Ishikawa (cell line): ENCODE measurements at regions not wholly inside any gene's neighbourhood (a gene's known extent, or its start where the extent isn't known, plus 50 kb on each side); places are given as distances from the start of the nearest gene placed in this dataset.

Experiments used
- CEBPB ChIP-seq: IDR thresholded peaks from 2 replicates; pipeline ENCODE4 v1.6.1; 2012
- CREB1 ChIP-seq: IDR thresholded peaks from 2 replicates; pipeline ENCODE4 v1.6.1; 2012; ENCODE audit warnings: low read depth
- EGR1 ChIP-seq: IDR thresholded peaks from 2 replicates; pipeline ENCODE4 v1.6.1; 2012
- EP300 ChIP-seq: IDR thresholded peaks from 2 replicates; pipeline ENCODE4 v1.6.1; 2012; ENCODE audit warnings: borderline replicate concordance
- FOXM1 ChIP-seq: IDR thresholded peaks from 2 replicates; pipeline ENCODE4 v1.6.1; 2012; ENCODE audit warnings: low read depth, borderline replicate concordance
- NFIC ChIP-seq: IDR thresholded peaks from 2 replicates; pipeline ENCODE4 v1.6.1; 2012
- RAD21 ChIP-seq: IDR thresholded peaks from 2 replicates; pipeline ENCODE4 v1.6.1; 2012; ENCODE audit warnings: low read depth
- TCF12 ChIP-seq: IDR thresholded peaks from 2 replicates; pipeline ENCODE4 v1.6.1; 2012; ENCODE audit warnings: low read depth
- TEAD4 ChIP-seq: IDR thresholded peaks from 2 replicates; pipeline ENCODE4 v1.6.1; 2012
- YY1 ChIP-seq: IDR thresholded peaks from 2 replicates; pipeline ENCODE4 v1.6.1; 2012; ENCODE audit warnings: low read depth
- TF ChIP-seq, protein P1 (sequence below): IDR thresholded peaks from 2 replicates; pipeline ENCODE4 v1.6.1; 2012
- TF ChIP-seq, protein P2 (sequence below): IDR thresholded peaks from 2 replicates; pipeline ENCODE4 v1.6.1; 2012; ENCODE audit warnings: low read depth, mild to moderate bottlenecking

DNA sequence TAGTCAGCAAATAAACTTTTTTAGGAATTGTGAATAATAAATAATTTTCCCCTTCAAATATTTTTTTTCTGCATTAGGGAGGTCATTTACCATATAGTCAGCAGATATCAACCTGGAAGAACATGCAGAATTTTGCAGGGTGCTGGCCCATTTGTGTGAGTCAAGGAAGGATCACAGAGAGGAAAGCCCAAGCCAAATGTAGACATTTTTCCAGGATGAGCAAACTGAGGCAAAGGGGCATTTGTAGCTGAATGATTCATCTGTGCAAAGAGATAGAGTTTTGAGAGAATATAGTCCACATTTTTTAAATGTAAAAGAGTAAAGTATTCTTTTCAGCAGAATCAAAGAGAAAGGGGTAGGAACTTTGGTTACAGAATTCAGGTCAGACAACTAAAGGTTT lies 555.5 kb upstream of the MARCKS start:
- TF ChIP-seq TEAD4 = no peak
- TF ChIP-seq NFIC = no peak
- TF ChIP-seq YY1 = no peak
- no peak for TF ChIP-seq CREB1
- TF ChIP-seq EGR1 = no peak
- no peak for TF ChIP-seq FOXM1
- TF ChIP-seq, protein P1, sequence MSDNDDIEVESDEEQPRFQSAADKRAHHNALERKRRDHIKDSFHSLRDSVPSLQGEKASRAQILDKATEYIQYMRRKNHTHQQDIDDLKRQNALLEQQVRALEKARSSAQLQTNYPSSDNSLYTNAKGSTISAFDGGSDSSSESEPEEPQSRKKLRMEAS = no peak
- TF ChIP-seq, protein P2, sequence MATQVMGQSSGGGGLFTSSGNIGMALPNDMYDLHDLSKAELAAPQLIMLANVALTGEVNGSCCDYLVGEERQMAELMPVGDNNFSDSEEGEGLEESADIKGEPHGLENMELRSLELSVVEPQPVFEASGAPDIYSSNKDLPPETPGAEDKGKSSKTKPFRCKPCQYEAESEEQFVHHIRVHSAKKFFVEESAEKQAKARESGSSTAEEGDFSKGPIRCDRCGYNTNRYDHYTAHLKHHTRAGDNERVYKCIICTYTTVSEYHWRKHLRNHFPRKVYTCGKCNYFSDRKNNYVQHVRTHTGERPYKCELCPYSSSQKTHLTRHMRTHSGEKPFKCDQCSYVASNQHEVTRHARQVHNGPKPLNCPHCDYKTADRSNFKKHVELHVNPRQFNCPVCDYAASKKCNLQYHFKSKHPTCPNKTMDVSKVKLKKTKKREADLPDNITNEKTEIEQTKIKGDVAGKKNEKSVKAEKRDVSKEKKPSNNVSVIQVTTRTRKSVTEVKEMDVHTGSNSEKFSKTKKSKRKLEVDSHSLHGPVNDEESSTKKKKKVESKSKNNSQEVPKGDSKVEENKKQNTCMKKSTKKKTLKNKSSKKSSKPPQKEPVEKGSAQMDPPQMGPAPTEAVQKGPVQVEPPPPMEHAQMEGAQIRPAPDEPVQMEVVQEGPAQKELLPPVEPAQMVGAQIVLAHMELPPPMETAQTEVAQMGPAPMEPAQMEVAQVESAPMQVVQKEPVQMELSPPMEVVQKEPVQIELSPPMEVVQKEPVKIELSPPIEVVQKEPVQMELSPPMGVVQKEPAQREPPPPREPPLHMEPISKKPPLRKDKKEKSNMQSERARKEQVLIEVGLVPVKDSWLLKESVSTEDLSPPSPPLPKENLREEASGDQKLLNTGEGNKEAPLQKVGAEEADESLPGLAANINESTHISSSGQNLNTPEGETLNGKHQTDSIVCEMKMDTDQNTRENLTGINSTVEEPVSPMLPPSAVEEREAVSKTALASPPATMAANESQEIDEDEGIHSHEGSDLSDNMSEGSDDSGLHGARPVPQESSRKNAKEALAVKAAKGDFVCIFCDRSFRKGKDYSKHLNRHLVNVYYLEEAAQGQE = no peak
- TF ChIP-seq RAD21 = no peak
- no peak for TF ChIP-seq EP300
- no peak for TF ChIP-seq TCF12
- no peak for TF ChIP-seq CEBPB
